ENCODE measurements at regions not wholly inside any gene's neighbourhood (a gene's known extent, or its start where the extent isn't known, plus 50 kb on each side); places are given as distances from the start of the nearest gene placed in this dataset.

- H4K8ac ChIP-seq (ENCODE audit: extremely low read depth, insufficient read depth, low read length) = no peak overlapping the region
- H4K5ac ChIP-seq (ENCODE audit: insufficient read length, low read depth, low read length) = no peak overlapping the region
- H3K4me1 ChIP-seq (replicated peaks in 1 of 4; ENCODE audit: control insufficient read depth in 3 of 4, insufficient read depth in 4 of 4, low read length in 3 of 4) = no peaks in the 10 kb centered on the region; a peak in 1 of 7 replicates
- H2BK5ac ChIP-seq (ENCODE audit: low read depth, low read length) = no peak overlapping the region
- no peak overlapping the region for H3K9ac ChIP-seq (replicated peaks in 1 of 4; ENCODE audit: extremely low read depth in 1 of 4, low read depth in 3 of 4, low read length in 3 of 4)
- H3K23me2 ChIP-seq (ENCODE audit: low read depth, low read length) = no peaks in the 10 kb centered on the region
- no peaks in the 10 kb centered on the region for H3K79me1 ChIP-seq (ENCODE audit: low read depth, low read length)
- DNase-seq (ENCODE audit: low read depth in 1 of 2, low spot score in 2 of 2) (no peak), FAIRE-seq (no peak)
- no peaks in the 10 kb centered on the region for H3K79me2 ChIP-seq (ENCODE audit: control insufficient read depth in 1 of 2, insufficient read depth in 2 of 2, low read length in 2 of 2)
- no peaks in the 10 kb centered on the region for H3K36me3 ChIP-seq (ENCODE audit: control insufficient read depth in 2 of 4, insufficient read depth in 4 of 4, low read length in 3 of 4)
- H3K14ac ChIP-seq (ENCODE audit: insufficient read length) = no peak overlapping the region
- ChIA-PET CTCF (ENCODE audit: partially characterized antibody) (no interaction called here), POLR2A (ENCODE audit: partially characterized antibody) (no interaction called here)
- H3K4ac ChIP-seq (replicated peaks; ENCODE audit: insufficient read length, low read depth, low read length) = no peak overlapping the region
- H2BK20ac ChIP-seq (ENCODE audit: low read length) = no peak overlapping the region
- no peak overlapping the region for H3K23ac ChIP-seq (ENCODE audit: insufficient read length)
- H4K20me1 ChIP-seq (replicated peaks in 1 of 2; ENCODE audit: control insufficient read depth in 1 of 2, insufficient read depth in 2 of 2, low read length in 2 of 2) = no peaks in the 10 kb centered on the region
- no peak overlapping the region for H2AFZ ChIP-seq (ENCODE audit: low read length)
- no peak overlapping the region for H3K4me2 ChIP-seq (ENCODE audit: insufficient read depth in 1 of 2, low read depth in 2 of 2, low read length in 2 of 2)
- no peak overlapping the region for H3K4me3 ChIP-seq (ENCODE audit: extremely low read depth in 1 of 4, insufficient read depth in 2 of 4, low read depth in 3 of 4, low read length in 4 of 4)
- no peak overlapping the region for H4K91ac ChIP-seq (replicated peaks; ENCODE audit: insufficient read length, low read length)
- H2BK12ac ChIP-seq (ENCODE audit: low read depth, low read length) = no peak overlapping the region
- no peak overlapping the region for H3K18ac ChIP-seq (ENCODE audit: extremely low read depth, low read length)
- no peak overlapping the region for H2AK5ac ChIP-seq (ENCODE audit: low read depth, low read length)
- no peak overlapping the region for H3K56ac ChIP-seq (replicated peaks; ENCODE audit: insufficient read length, low read depth, low read length)
- no peak overlapping the region for H3K27ac ChIP-seq (ENCODE audit: low read depth, low read length)
- no peak overlapping the region for H2BK120ac ChIP-seq (replicated peaks; ENCODE audit: low read depth, low read length)
- H3K27me3 ChIP-seq (replicated peaks in 1 of 4; ENCODE audit: control insufficient read depth in 3 of 4, extremely low read depth in 1 of 4, insufficient read depth in 3 of 4, low read length in 3 of 4) = no peaks in the 10 kb centered on the region
- WGBS, 2 experiments (ENCODE audit: extremely low coverage in 1 of 2, insufficient coverage in 1 of 2, insufficient read length in 1 of 2, insufficient replicate concordance in 2 of 2, low coverage in 1 of 2, low lambda C conversion rate in 2 of 2, missing lambda C conversion rate in 1 of 2) = 68% methylated on average over 3 of the region's 3 CpGs; no CpG with 5 or more reads in 1 of the 2 experiments
- no peak overlapping the region for H2BK15ac ChIP-seq (ENCODE audit: low read length)
- H3K9me3 ChIP-seq (ENCODE audit: insufficient read depth in 2 of 2, low read depth in 1 of 2, low read length in 1 of 2) = no peaks in the 10 kb centered on the region
- no peak for TF ChIP-seq SIRT6 (IDR thresholded peaks at IDR 0.05; ENCODE audit: low read length)
- TF ChIP-seq POU5F1 (IDR thresholded peaks at IDR 0.05; ENCODE audit: low read depth, low read length) = no peak
- no peak for TF ChIP-seq CREB1 (IDR thresholded peaks at IDR 0.05)
- no peak for TF ChIP-seq RBBP5 (IDR thresholded peaks at IDR 0.05; ENCODE audit: borderline replicate concordance, low read depth, low read length)
- no peak for TF ChIP-seq CHD2 (IDR thresholded peaks at IDR 0.05; ENCODE audit: low read length)
- no peak for TF ChIP-seq ATF2 (IDR thresholded peaks at IDR 0.05; ENCODE audit: low read length)
- TF ChIP-seq POLR2A (IDR thresholded peaks at IDR 0.05; ENCODE audit: control extremely low read depth in 1 of 2, low read depth in 2 of 2, low read length in 2 of 2) = no peak
- no peak for TF ChIP-seq RXRA (IDR thresholded peaks at IDR 0.05; ENCODE audit: insufficient read depth, low read depth, low read length)
- no peak for TF ChIP-seq NANOG (IDR thresholded peaks at IDR 0.05; ENCODE audit: insufficient read depth, low read depth, low read length, poor library complexity, severe bottlenecking)
- TF ChIP-seq, protein P1, sequence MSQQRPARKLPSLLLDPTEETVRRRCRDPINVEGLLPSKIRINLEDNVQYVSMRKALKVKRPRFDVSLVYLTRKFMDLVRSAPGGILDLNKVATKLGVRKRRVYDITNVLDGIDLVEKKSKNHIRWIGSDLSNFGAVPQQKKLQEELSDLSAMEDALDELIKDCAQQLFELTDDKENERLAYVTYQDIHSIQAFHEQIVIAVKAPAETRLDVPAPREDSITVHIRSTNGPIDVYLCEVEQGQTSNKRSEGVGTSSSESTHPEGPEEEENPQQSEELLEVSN (IDR thresholded peaks at IDR 0.05) = no peak
Observed at GRCh38 chr17:55649957-55650597, 72.6 kb downstream of the TMEM100 start.

All from H1 (cell line).